IMR-90 (cell line): ENCODE measurements at regions not wholly inside any gene's neighbourhood (a gene's known extent, or its start where the extent isn't known, plus 50 kb on each side); places are given as distances from the start of the nearest gene placed in this dataset.
"Not testable (repeated sequence)": the region's sequence is repeated elsewhere in the genome, so short reads cannot be mapped to it uniquely, and the experiment has no call there.

ENCODE experiments used
- ATAC-seq: fragments of 200-7000 bp; cut with Tn5 transposase; 2 replicates; pipeline ENCODE4 v1.9.1; 2020; ENCODE audit warnings: low read depth, mild to moderate bottlenecking, moderate library complexity
- BruUV-seq: library from RNA; stranded (reverse); fragments of 400-500 nt; replicated peaks from 2 replicates; lab custom pipeline; 2021; lab: Mats Ljungman, UMichigan
- CTCF ChIA-PET: fragments of 300-600 bp; formaldehyde crosslinking; extraction: SDS; loops from one replicate; lab custom pipeline; 2021; ENCODE audit warnings: antibody characterized with exemption; lab: Yijun Ruan, JAX
- POLR2A ChIA-PET: fragments of 300-600 bp; sonication (Branson Sonifier 250); formaldehyde crosslinking; loops from one replicate; lab custom pipeline; 2022; ENCODE audit warnings: antibody characterized with exemption; ENCODE audit not compliant: unreplicated experiment; lab: Charles Lee
- DNase-seq: peaks from one replicate; pipeline ENCODE4 v3.0.0; 2013
- H2AFZ ChIP-seq: replicated peaks from 2 replicates; pipeline ENCODE3; 2013; ENCODE audit warnings: low read length, mild to moderate bottlenecking; ENCODE audit not compliant: poor library complexity
- H2AK5ac ChIP-seq: 2 replicates; pipeline ENCODE4 v1.6.1; 2013; ENCODE audit warnings: low read depth, low read length, inconsistent platforms
- H2AK9ac ChIP-seq: replicated peaks from 2 replicates; pipeline ENCODE3; 2013; ENCODE audit warnings: mild to moderate bottlenecking, low read depth, low read length, moderate library complexity; ENCODE audit not compliant: poor library complexity
- H2BK120ac ChIP-seq: 2 replicates; pipeline ENCODE4 v1.6.1; 2013; ENCODE audit warnings: low read depth, low read length, inconsistent platforms
- H2BK15ac ChIP-seq: 3 replicates; pipeline ENCODE4 v1.6.1; 2013; ENCODE audit warnings: low read depth, low read length, inconsistent platforms
- H2BK20ac ChIP-seq: 2 replicates; pipeline ENCODE4 v1.6.1; 2013; ENCODE audit warnings: low read depth, mild to moderate bottlenecking, inconsistent platforms, low read length, moderate library complexity
- H2BK5ac ChIP-seq: 2 replicates; pipeline ENCODE4 v1.6.1; 2013; ENCODE audit warnings: mild to moderate bottlenecking, low read depth, low read length, inconsistent platforms; ENCODE audit not compliant: poor library complexity, severe bottlenecking
- H3K14ac ChIP-seq: replicated peaks from 2 replicates; pipeline ENCODE4 v1.6.1; 2013; ENCODE audit warnings: low read depth, low read length, inconsistent platforms
- H3K18ac ChIP-seq: 2 replicates; pipeline ENCODE4 v1.6.1; 2013; ENCODE audit warnings: low read depth, low read length, control low read depth
- H3K23ac ChIP-seq: 2 replicates; pipeline ENCODE4 v1.6.1; 2013; ENCODE audit warnings: low read depth, low read length, inconsistent platforms
- H3K27ac ChIP-seq: 2 replicates; pipeline ENCODE4 v1.5.1; 2013; ENCODE audit warnings: mild to moderate bottlenecking, control low read depth, low read length; ENCODE audit not compliant: insufficient read depth
- H3K27me3 ChIP-seq: 2 replicates; pipeline ENCODE4 v1.6.1; 2013; ENCODE audit warnings: low read length; ENCODE audit not compliant: control insufficient read depth, insufficient read depth
- H3K36me3 ChIP-seq: 2 replicates; pipeline ENCODE4 v1.6.1; 2013; ENCODE audit warnings: low read length, mixed read lengths; ENCODE audit not compliant: control insufficient read depth, insufficient read depth
- H3K4ac ChIP-seq: 2 replicates; pipeline ENCODE4 v1.6.1; 2013; ENCODE audit warnings: low read depth, low read length, inconsistent platforms
- H3K4me1 ChIP-seq: 2 replicates; pipeline ENCODE4 v1.6.1; 2013; ENCODE audit warnings: low read length, mixed read lengths; ENCODE audit not compliant: control insufficient read depth, insufficient read depth
- H3K4me2 ChIP-seq: 2 replicates; pipeline ENCODE4 v1.6.1; 2013; ENCODE audit warnings: low read depth, mild to moderate bottlenecking, control low read depth, low read length, moderate library complexity
- H3K4me3 ChIP-seq: 2 replicates; pipeline ENCODE4 v1.5.1; 2013; ENCODE audit warnings: low read depth, mild to moderate bottlenecking, control low read depth, low read length, moderate library complexity; ENCODE audit not compliant: insufficient read depth
- H3K56ac ChIP-seq: 2 replicates; pipeline ENCODE4 v1.6.1; 2013; ENCODE audit warnings: low read length, inconsistent platforms; ENCODE audit not compliant: insufficient read depth; ENCODE audit errors: extremely low read depth
- H3K79me1 ChIP-seq, 2 experiments: 2 replicates each; pipeline ENCODE4 v1.6.1; 2013; ENCODE audit warnings: low read length in 2 of 2, inconsistent platforms in 1 of 2, low read depth in 1 of 2
- H3K9ac ChIP-seq: 2 replicates; pipeline ENCODE4 v1.6.1; 2013; ENCODE audit warnings: low read depth, low read length, control low read depth
- H3K9me1 ChIP-seq: 2 replicates; pipeline ENCODE4 v1.6.1; 2013; ENCODE audit warnings: low read length, inconsistent platforms; ENCODE audit not compliant: insufficient read depth
- H3K9me3 ChIP-seq: 2 replicates; pipeline ENCODE4 v1.6.1; 2013; ENCODE audit warnings: low read length; ENCODE audit not compliant: control insufficient read depth, insufficient read depth
- H4K20me1 ChIP-seq: 2 replicates; pipeline ENCODE4 v1.6.1; 2013; ENCODE audit warnings: low read length, inconsistent platforms; ENCODE audit not compliant: insufficient read depth
- H4K5ac ChIP-seq: 2 replicates; pipeline ENCODE4 v1.6.1; 2013; ENCODE audit warnings: mild to moderate bottlenecking, low read depth, low read length, control low read depth
- H4K8ac ChIP-seq, 2 experiments: 2 replicates each; pipeline ENCODE4 v1.6.1; 2013; ENCODE audit warnings: low read depth in 2 of 2, low read length in 2 of 2, control low read depth in 1 of 2, inconsistent platforms in 1 of 2
- H4K91ac ChIP-seq: 2 replicates; pipeline ENCODE4 v1.6.1; 2013; ENCODE audit warnings: low read depth, low read length, inconsistent platforms; ENCODE audit not compliant: insufficient read depth
- WGBS, 2 experiments: methylation state at CpG; one replicate each; pipeline versions ENCODE4 v1.1.5 to v1.1.7; 2013; ENCODE audit warnings: missing lambda C conversion rate in 2 of 2; ENCODE audit not compliant: insufficient read length in 1 of 2; ENCODE audit errors: extremely low coverage in 2 of 2; 5-methylcytosine and 5-hydroxymethylcytosine counted together
- dilution Hi-C: fragments of 300-500 bp; cut with HindIII; formaldehyde crosslinking; loops from one replicate; pipeline ENCODE4 v1.14.3; 2018; ENCODE audit warnings: low sequenced_read_pairs; ENCODE audit not compliant: unreplicated experiment
- in situ Hi-C: fragments of 300-500 bp; cut with MboI; formaldehyde crosslinking; loops from 3 replicates; pipeline ENCODE4 v1.14.3; 2019; ENCODE audit warnings: low sequenced_read_pairs, inconsistent platforms, mixed read lengths
- intact Hi-C: fragments of 100-400 bp; cut with micrococcal nuclease; formaldehyde crosslinking; loops from 2 replicates; pipeline ENCODE4 v1.10.0; 2022

GRCh38 chr7:6970180-6970579, 144.1 kb upstream of the CCZ1B start:
- H2BK120ac ChIP-seq, H3K4me1 ChIP-seq, BruUV-seq, H4K91ac ChIP-seq, H2BK15ac ChIP-seq, H3K4me2 ChIP-seq, H4K8ac ChIP-seq, H3K56ac ChIP-seq, in situ Hi-C loops, H2AK5ac ChIP-seq, H3K79me1 ChIP-seq, H3K9me1 ChIP-seq, H3K14ac ChIP-seq, H3K23ac ChIP-seq, H3K27ac ChIP-seq, H2AK9ac ChIP-seq, CTCF ChIA-PET, H3K4ac ChIP-seq, H2AFZ ChIP-seq, POLR2A ChIA-PET, H4K5ac ChIP-seq, H3K36me3 ChIP-seq, ATAC-seq, H2BK20ac ChIP-seq, H3K27me3 ChIP-seq, H4K20me1 ChIP-seq, H3K9me3 ChIP-seq, H3K4me3 ChIP-seq, H2BK5ac ChIP-seq, dilution Hi-C loops, DNase-seq, H3K9ac ChIP-seq, H3K18ac ChIP-seq, intact Hi-C loops: not testable (repeated sequence)
- WGBS, 2 experiments, result no CpG with 5 or more reads among the region's 3 CpGs

- DNase-seq, H3K23ac ChIP-seq, H3K36me3 ChIP-seq, H3K27me3 ChIP-seq, ATAC-seq, in situ Hi-C loops, H4K91ac ChIP-seq, H3K4me3 ChIP-seq, BruUV-seq, dilution Hi-C loops, H3K9me3 ChIP-seq, CTCF ChIA-PET, POLR2A ChIA-PET, H3K27ac ChIP-seq, H4K8ac ChIP-seq, H3K79me1 ChIP-seq, H2AFZ ChIP-seq, H3K18ac ChIP-seq, H4K20me1 ChIP-seq, H3K4me2 ChIP-seq, H3K56ac ChIP-seq, H2AK5ac ChIP-seq, H4K5ac ChIP-seq, H2BK5ac ChIP-seq, H2AK9ac ChIP-seq, H3K9ac ChIP-seq, H3K9me1 ChIP-seq, H3K4me1 ChIP-seq, H2BK15ac ChIP-seq, H2BK120ac ChIP-seq, intact Hi-C loops, H2BK20ac ChIP-seq, H3K4ac ChIP-seq, H3K14ac ChIP-seq: not testable (repeated sequence)
- 88% methylated on average over 6 of the region's 27 CpGs; no CpG with 5 or more reads in 1 of the 2 experiments for WGBS, 2 experiments
Measured at GRCh38 chr7:6974876-6975275, 148.8 kb upstream of the CCZ1B start.
